ENCODE measurements at regions not wholly inside any gene's neighbourhood (a gene's known extent, or its start where the extent isn't known, plus 50 kb on each side); places are given as distances from the start of the nearest gene placed in this dataset.

DNA sequence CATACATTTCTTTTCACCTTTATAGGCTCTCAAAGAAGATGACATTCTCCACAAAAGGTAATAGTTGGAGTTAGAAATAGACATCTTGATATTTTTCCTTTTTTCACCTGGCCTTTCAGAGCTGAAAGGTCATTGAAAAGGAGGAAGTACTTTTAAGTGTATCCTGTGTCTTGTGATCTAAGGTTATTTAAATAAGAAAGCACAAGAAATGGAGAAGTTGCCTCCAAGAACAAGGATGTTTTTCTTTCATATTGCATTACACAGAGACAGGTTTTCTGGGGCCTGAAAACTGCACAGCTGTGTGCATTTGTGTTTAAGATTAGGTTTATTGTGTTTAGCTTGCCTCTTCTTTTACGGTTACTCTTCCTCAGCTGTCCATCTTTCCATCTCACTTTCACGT is 103.4 kb upstream of the SEMA3D start:
- TF ChIP-seq POLR2AphosphoS5 (IDR thresholded peaks at IDR 0.05; ENCODE audit: borderline replicate concordance, low read depth, low read length): no peak
- TF ChIP-seq EZH2 (IDR thresholded peaks at IDR 0.05): no peak

All from SK-N-MC (cell line).